ENCODE measurements at regions not wholly inside any gene's neighbourhood (a gene's known extent, or its start where the extent isn't known, plus 50 kb on each side); places are given as distances from the start of the nearest gene placed in this dataset.

- intact Hi-C loops (cut with DNase I) = no loop called here
- H3K9me3 ChIP-seq = no peaks in the 10 kb centered on the region
- no peak overlapping the region for H3K27ac ChIP-seq
- TF ChIP-seq POLR2AphosphoS5 (IDR thresholded peaks at IDR 0.05; ENCODE audit: insufficient read depth in 1 of 2, low read depth in 1 of 2) (no peak), POLR2A (IDR thresholded peaks at IDR 0.05) (no peak), CTCF (IDR thresholded peaks at IDR 0.05) (no peak)
- no peak for DNase-seq (ENCODE audit: extremely low spot score in 2 of 2)
- H3K27me3 ChIP-seq = no peaks in the 10 kb centered on the region
- no peaks in the 10 kb centered on the region for H3K36me3 ChIP-seq
- H3K4me3 ChIP-seq = no peak overlapping the region
- no peaks in the 10 kb centered on the region for H3K4me1 ChIP-seq
These were observed 715.5 kb downstream of the CETN3 start for GRCh38 chr5:89694026-89694550.

- intact Hi-C loops (cut with DNase I) = no loop called here
- no peak for DNase-seq (ENCODE audit: extremely low spot score in 2 of 2)
- Histone ChIP-seq H3K4me3 (no peak overlapping the region), H3K27ac (no peak overlapping the region), H3K9me3 (no peaks in the 10 kb centered on the region), H3K36me3 (no peaks in the 10 kb centered on the region), H3K4me1 (no peaks in the 10 kb centered on the region), H3K27me3 (no peaks in the 10 kb centered on the region)
- no peak for TF ChIP-seq CTCF (IDR thresholded peaks at IDR 0.05)
- no peak for TF ChIP-seq POLR2AphosphoS5 (IDR thresholded peaks at IDR 0.05; ENCODE audit: insufficient read depth in 1 of 2, low read depth in 1 of 2)
- TF ChIP-seq POLR2A (IDR thresholded peaks at IDR 0.05) = no peak
These were observed 719.2 kb downstream of the CETN3 start for GRCh38 chr5:89690331-89690730.

- Histone ChIP-seq H3K27me3 (no peaks in the 10 kb centered on the region), H3K9me3 (no peaks in the 10 kb centered on the region), H3K4me1 (no peaks in the 10 kb centered on the region), H3K27ac (no peak overlapping the region), H3K4me3 (no peak overlapping the region), H3K36me3 (no peaks in the 10 kb centered on the region)
- TF ChIP-seq CTCF (IDR thresholded peaks at IDR 0.05) (no peak), POLR2AphosphoS5 (IDR thresholded peaks at IDR 0.05; ENCODE audit: insufficient read depth in 1 of 2, low read depth in 1 of 2) (no peak)
- intact Hi-C loops (cut with DNase I) = no loop called here
- DNase-seq (ENCODE audit: extremely low spot score in 2 of 2) = no peak
These were observed 723.3 kb downstream of the CETN3 start for GRCh38 chr5:89686081-89686765.

GRCh38 chr5:89676634-89677033, 732.9 kb downstream of the CETN3 start:
- no peaks in the 10 kb centered on the region for H3K9me3 ChIP-seq
- no peaks in the 10 kb centered on the region for H3K36me3 ChIP-seq
- no peaks in the 10 kb centered on the region for H3K27me3 ChIP-seq
- no peak overlapping the region for H3K4me3 ChIP-seq
- intact Hi-C loops (cut with DNase I) = no loop called here
- no peak for TF ChIP-seq POLR2AphosphoS5 (IDR thresholded peaks at IDR 0.05; ENCODE audit: insufficient read depth in 1 of 2, low read depth in 1 of 2)
- no peak for TF ChIP-seq POLR2A (IDR thresholded peaks at IDR 0.05)
- no peak for TF ChIP-seq CTCF (IDR thresholded peaks at IDR 0.05)
- no peaks in the 10 kb centered on the region for H3K4me1 ChIP-seq
- no peak overlapping the region for H3K27ac ChIP-seq
- no peak for DNase-seq (ENCODE audit: extremely low spot score in 2 of 2)

- H3K27ac ChIP-seq = no peak overlapping the region
- no peak overlapping the region for H3K4me3 ChIP-seq
- H3K4me1 ChIP-seq = no peaks in the 10 kb centered on the region
- no peak for DNase-seq (ENCODE audit: extremely low spot score in 2 of 2)
- H3K27me3 ChIP-seq = no peaks in the 10 kb centered on the region
- no peak for TF ChIP-seq POLR2A (IDR thresholded peaks at IDR 0.05)
- no peak for TF ChIP-seq POLR2AphosphoS5 (IDR thresholded peaks at IDR 0.05; ENCODE audit: insufficient read depth in 1 of 2, low read depth in 1 of 2)
- no peaks in the 10 kb centered on the region for H3K36me3 ChIP-seq
- intact Hi-C loops (cut with DNase I) = no loop called here
- no peaks in the 10 kb centered on the region for H3K9me3 ChIP-seq
These were observed 736.5 kb downstream of the CETN3 start for GRCh38 chr5:89673019-89673418.
